BLaER1 (cell line): ENCODE measurements at regions not wholly inside any gene's neighbourhood (a gene's known extent, or its start where the extent isn't known, plus 50 kb on each side); places are given as distances from the start of the nearest gene placed in this dataset.
A peak's percentile ranks its signal among the peaks of the same experiment; 100 is the strongest.

Source experiments
- H3K27ac ChIP-seq: shearing (Covaris generic); formaldehyde crosslinking; 2 replicates; pipeline ENCODE4 v1.8.1; 2022
- H3K27me3 ChIP-seq: shearing (Covaris generic); formaldehyde crosslinking; 2 replicates; pipeline ENCODE4 v1.8.1; 2022
- H3K36me3 ChIP-seq: shearing (Covaris generic); formaldehyde crosslinking; 2 replicates; pipeline ENCODE4 v1.8.1; 2022
- H3K4me1 ChIP-seq: shearing (Covaris generic); formaldehyde crosslinking; 2 replicates; pipeline ENCODE4 v1.8.1; 2022
- H3K4me2 ChIP-seq: shearing (Covaris generic); formaldehyde crosslinking; 2 replicates; pipeline ENCODE4 v1.8.1; 2022
- H3K4me3 ChIP-seq: shearing (Covaris generic); formaldehyde crosslinking; 2 replicates; pipeline ENCODE4 v1.8.1; 2022
- H3K9ac ChIP-seq: shearing (Covaris generic); formaldehyde crosslinking; 2 replicates; pipeline ENCODE4 v1.8.1; 2022
- H3K9me3 ChIP-seq: shearing (Covaris generic); formaldehyde crosslinking; 2 replicates; pipeline ENCODE4 v1.8.1; 2022
- H4K20me1 ChIP-seq: shearing (Covaris generic); formaldehyde crosslinking; 2 replicates; pipeline ENCODE4 v1.8.1; 2022
- Cebpa-rat ChIP-seq: shearing (Covaris generic); IDR thresholded peaks from 2 replicates; pipeline ENCODE4 v1.8.1; 2022

- peaks cover 23% of the 10 kb centered on the region for H3K9me3 ChIP-seq
- no peak for TF ChIP-seq Cebpa-rat
- H3K4me2 ChIP-seq, result peak overlapping the region; percentile 75
- no peaks in the 10 kb centered on the region for H4K20me1 ChIP-seq
- peak overlapping the region; percentile 24; the same call in 1 of the 2 replicates for H3K9ac ChIP-seq
- peak overlapping the region; percentile 62 for H3K27ac ChIP-seq
- H3K4me3 ChIP-seq, result 0 out of 2 replicates have a peak overlapping the region, but pooled peaks have one; percentile 11
- peaks cover 29% of the 10 kb centered on the region for H3K4me1 ChIP-seq
- H3K27me3 ChIP-seq, result no peaks in the 10 kb centered on the region
- H3K36me3 ChIP-seq, result peaks cover 9% of the 10 kb centered on the region; the same call in 1 of the 2 replicates
Observed at GRCh38 chr19:31127134-31127967, 221.9 kb downstream of the TSHZ3 start.

DNA sequence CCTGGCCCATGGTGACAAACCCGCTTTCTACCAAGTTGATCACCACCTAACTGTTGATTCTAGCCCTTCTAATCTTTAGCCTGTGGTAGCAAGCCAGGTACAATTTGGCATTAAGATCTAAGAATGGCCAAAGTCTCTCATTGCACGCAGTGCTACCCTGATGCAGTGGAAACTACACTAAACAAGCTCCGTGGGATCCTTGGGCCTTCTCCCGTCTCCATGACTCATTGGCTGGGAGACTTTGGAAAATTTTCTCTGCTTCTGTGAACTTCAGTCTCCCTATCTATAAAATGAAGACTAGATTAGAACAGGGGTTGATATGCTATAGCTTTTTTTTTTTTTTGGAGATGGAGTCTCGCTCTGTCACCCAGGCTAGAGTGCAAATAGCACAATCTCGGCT, 223.0 kb downstream of the TSHZ3 start:
- no peak for TF ChIP-seq Cebpa-rat
- no peak overlapping the region for H3K4me3 ChIP-seq
- H3K4me1 ChIP-seq, result peaks cover 31% of the 10 kb centered on the region
- peak overlapping the region; percentile 62; the same call in 1 of the 2 replicates for H3K27ac ChIP-seq
- H4K20me1 ChIP-seq, result no peaks in the 10 kb centered on the region
- H3K27me3 ChIP-seq, result no peaks in the 10 kb centered on the region
- peak overlapping the region; percentile 75 for H3K4me2 ChIP-seq
- H3K36me3 ChIP-seq, result peaks cover 9% of the 10 kb centered on the region; the same call in 1 of the 2 replicates
- H3K9me3 ChIP-seq, result peaks cover 23% of the 10 kb centered on the region
- H3K9ac ChIP-seq, result no peak overlapping the region

DNA sequence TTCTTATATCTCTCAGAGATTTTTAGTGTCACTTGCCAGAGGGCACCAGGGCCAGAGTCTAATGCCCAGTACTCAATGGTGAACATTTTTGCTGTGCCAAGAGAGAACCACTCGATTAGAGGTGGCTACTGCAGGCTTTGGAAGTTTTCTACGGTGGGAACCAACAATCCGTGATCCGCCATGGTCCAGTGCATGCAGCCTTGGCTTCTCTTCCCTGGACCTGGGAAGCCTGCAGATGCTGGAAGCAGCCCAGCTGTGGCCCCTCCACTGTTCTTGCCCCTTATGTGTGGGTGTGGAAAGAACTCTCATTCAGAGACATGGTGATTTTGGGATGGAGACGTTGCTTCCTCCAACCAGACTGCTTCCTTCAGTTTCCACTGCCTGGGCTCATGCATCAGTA, 224.2 kb downstream of the TSHZ3 start:
- Histone ChIP-seq H3K27ac (no peak overlapping the region), H3K27me3 (no peaks in the 10 kb centered on the region), H3K9me3 (peaks cover 18% of the 10 kb centered on the region), H3K4me1 (peaks cover 37% of the 10 kb centered on the region), H4K20me1 (no peaks in the 10 kb centered on the region), H3K4me3 (no peak overlapping the region), H3K4me2 (no peak overlapping the region), H3K9ac (no peak overlapping the region), H3K36me3 (peaks cover 9% of the 10 kb centered on the region; the same call in 1 of the 2 replicates)
- no peak for TF ChIP-seq Cebpa-rat

DNA sequence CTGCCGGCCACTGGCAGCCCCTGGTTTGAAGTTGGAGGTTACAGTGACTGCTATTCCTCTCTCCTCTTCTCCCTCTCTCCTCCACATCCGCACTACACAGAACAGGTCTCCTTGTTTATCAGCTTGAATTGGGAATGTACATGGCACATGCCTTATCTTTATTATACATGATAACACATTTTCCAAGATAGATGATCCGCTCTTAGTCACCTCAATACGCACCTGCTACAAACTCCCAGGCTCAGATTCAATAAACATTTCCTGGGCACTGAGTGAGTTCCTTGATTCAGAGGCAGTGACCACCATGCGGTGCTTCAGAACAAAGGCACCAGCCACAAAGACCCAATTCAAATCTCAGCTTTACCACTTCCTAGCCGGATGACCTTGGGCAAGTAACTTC, 227.7 kb downstream of the TSHZ3 start:
- no peak overlapping the region for H3K4me3 ChIP-seq
- no peaks in the 10 kb centered on the region for H3K27me3 ChIP-seq
- H3K27ac ChIP-seq, result no peak overlapping the region
- H3K36me3 ChIP-seq, result no peaks in the 10 kb centered on the region
- no peaks in the 10 kb centered on the region for H3K9me3 ChIP-seq
- no peaks in the 10 kb centered on the region for H4K20me1 ChIP-seq
- H3K9ac ChIP-seq, result no peak overlapping the region
- TF ChIP-seq Cebpa-rat, result no peak
- H3K4me1 ChIP-seq, result peaks cover 17% of the 10 kb centered on the region
- H3K4me2 ChIP-seq, result peak overlapping the region; percentile 24; the same call in 1 of the 2 replicates

- peak overlapping the region; percentile 24 for H3K4me2 ChIP-seq
- peaks cover 11% of the 10 kb centered on the region for H3K4me1 ChIP-seq
- H3K27ac ChIP-seq, result no peak overlapping the region
- no peak overlapping the region for H3K4me3 ChIP-seq
- no peaks in the 10 kb centered on the region for H4K20me1 ChIP-seq
- H3K9ac ChIP-seq, result no peak overlapping the region
- H3K36me3 ChIP-seq, result no peaks in the 10 kb centered on the region
- no peaks in the 10 kb centered on the region for H3K27me3 ChIP-seq
- no peak for TF ChIP-seq Cebpa-rat
- H3K9me3 ChIP-seq, result no peaks in the 10 kb centered on the region
Observed at GRCh38 chr19:31120952-31121351, 228.3 kb downstream of the TSHZ3 start.

DNA sequence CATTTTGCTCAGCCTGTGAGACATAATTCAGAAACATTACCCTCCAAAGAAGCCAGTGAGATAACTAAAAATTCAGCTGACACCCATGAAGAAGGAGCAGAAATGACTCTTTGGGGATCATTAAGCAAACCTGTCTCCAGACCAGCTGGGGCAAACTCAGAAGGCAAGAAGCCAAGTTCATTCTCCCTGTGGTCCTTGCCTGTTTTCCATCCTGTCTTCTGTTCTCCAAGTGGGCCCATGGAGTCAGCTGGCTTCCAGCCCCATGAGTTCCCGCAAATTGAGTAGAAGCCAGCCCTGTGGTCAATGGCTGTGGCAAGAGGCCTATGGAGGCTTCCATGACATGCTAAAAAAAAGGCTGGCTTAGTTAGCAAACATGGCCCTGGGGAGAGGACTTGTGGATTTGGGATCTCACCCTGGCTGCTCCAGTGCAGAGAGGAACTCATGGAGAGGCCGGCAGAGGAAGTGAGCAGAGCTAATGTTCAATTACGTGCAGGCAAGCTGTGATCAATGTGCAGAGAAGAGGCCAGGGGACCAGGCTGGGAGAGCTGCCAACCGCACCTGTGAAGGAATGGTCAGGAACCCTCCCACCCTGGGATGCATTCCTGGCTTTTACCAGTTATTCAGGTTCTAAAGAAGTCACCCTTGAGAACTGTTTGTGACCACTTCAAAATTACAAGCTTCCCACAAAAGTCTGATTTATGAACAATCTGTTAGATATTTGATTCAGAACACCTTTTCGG, 229.1 kb downstream of the TSHZ3 start:
- Histone ChIP-seq H3K4me1 (peaks cover 8% of the 10 kb centered on the region), H3K4me2 (no peak overlapping the region), H3K4me3 (no peak overlapping the region), H3K9me3 (no peaks in the 10 kb centered on the region), H3K36me3 (no peaks in the 10 kb centered on the region), H3K27ac (no peak overlapping the region), H3K27me3 (no peaks in the 10 kb centered on the region), H3K9ac (no peak overlapping the region), H4K20me1 (no peaks in the 10 kb centered on the region)
- TF ChIP-seq Cebpa-rat, result no peak

DNA sequence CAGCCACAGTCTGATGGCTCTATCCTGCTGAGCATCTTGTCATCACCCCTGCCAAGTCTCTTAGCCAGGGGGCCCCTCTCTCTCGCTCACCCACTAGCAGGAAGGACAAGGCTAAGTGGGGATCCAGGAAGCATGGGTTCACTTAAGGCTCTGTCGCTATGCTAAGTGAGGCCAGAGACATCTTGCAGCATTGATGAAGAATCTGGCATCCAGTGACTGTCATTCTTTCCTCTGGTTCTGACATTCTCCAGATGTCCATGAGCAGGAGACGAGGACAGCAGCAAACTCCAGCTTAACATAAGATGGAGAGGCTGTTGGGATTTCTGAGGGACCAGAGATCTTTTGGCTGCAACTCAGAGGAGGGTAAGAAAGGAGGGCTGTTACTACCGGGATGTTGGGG, 230.2 kb downstream of the TSHZ3 start:
- TF ChIP-seq Cebpa-rat, result no peak
- Histone ChIP-seq H3K9ac (no peak overlapping the region), H3K9me3 (no peaks in the 10 kb centered on the region), H3K4me2 (no peak overlapping the region), H3K27ac (no peak overlapping the region), H3K4me1 (peaks cover 8% of the 10 kb centered on the region), H3K4me3 (no peak overlapping the region), H4K20me1 (no peaks in the 10 kb centered on the region), H3K27me3 (no peaks in the 10 kb centered on the region), H3K36me3 (no peaks in the 10 kb centered on the region)

GRCh38 chr19:31118287-31118955, 230.8 kb downstream of the TSHZ3 start:
- H3K9me3 ChIP-seq, result no peaks in the 10 kb centered on the region
- H3K27me3 ChIP-seq, result no peaks in the 10 kb centered on the region
- H3K4me3 ChIP-seq, result no peak overlapping the region
- no peak overlapping the region for H3K9ac ChIP-seq
- no peak overlapping the region for H3K4me2 ChIP-seq
- TF ChIP-seq Cebpa-rat, result no peak
- peaks cover 8% of the 10 kb centered on the region for H3K4me1 ChIP-seq
- H3K27ac ChIP-seq, result no peak overlapping the region
- H4K20me1 ChIP-seq, result no peaks in the 10 kb centered on the region
- H3K36me3 ChIP-seq, result no peaks in the 10 kb centered on the region

- Histone ChIP-seq H3K9ac (no peak overlapping the region), H3K4me3 (no peak overlapping the region), H3K4me2 (no peak overlapping the region), H3K27me3 (no peaks in the 10 kb centered on the region), H3K9me3 (no peaks in the 10 kb centered on the region), H4K20me1 (no peaks in the 10 kb centered on the region), H3K36me3 (no peaks in the 10 kb centered on the region), H3K27ac (no peak overlapping the region), H3K4me1 (peaks cover 18% of the 10 kb centered on the region)
- no peak for TF ChIP-seq Cebpa-rat
Observed at GRCh38 chr19:31114585-31114984, 234.7 kb downstream of the TSHZ3 start.
